SK-N-MC (cell line): ENCODE measurements at regions not wholly inside any gene's neighbourhood (a gene's known extent, or its start where the extent isn't known, plus 50 kb on each side); places are given as distances from the start of the nearest gene placed in this dataset.

Experiments used
- EZH2 ChIP-seq: fragments of 200-600 bp; sonication (generic); IDR thresholded peaks from one replicate; pipeline ENCODE4 v1.6.1; 2017; ENCODE audit warnings: antibody characterized with exemption
- FOXP2 ChIP-seq: optimal IDR thresholded peaks from 2 replicates; pipeline ENCODE3; 2011; ENCODE audit warnings: mild to moderate bottlenecking, moderate library complexity; ENCODE audit not compliant: insufficient read depth; ENCODE audit errors: extremely low read length, control extremely low read depth
- POLR2AphosphoS5 ChIP-seq: IDR thresholded peaks from 2 replicates; pipeline ENCODE4 v1.6.1; 2012; ENCODE audit warnings: mild to moderate bottlenecking, low read depth, low read length, borderline replicate concordance

GRCh38 chr9:29322240-29322639, 1749.0 kb upstream of the C9orf72 start:
- TF ChIP-seq EZH2 (no peak), POLR2AphosphoS5 (no peak), FOXP2 (no peak)
